HFFc6 (cell line): ENCODE measurements at regions not wholly inside any gene's neighbourhood (a gene's known extent, or its start where the extent isn't known, plus 50 kb on each side); places are given as distances from the start of the nearest gene placed in this dataset.

Source experiments
- DNase-seq: peaks from one replicate; pipeline ENCODE4 v3.0.0-alpha.2; 2018
- H3K27ac Mint-ChIP-seq: 2 replicates; pipeline ENCODE4 v1.8.0; 2020; ENCODE audit warnings: mild to moderate bottlenecking, mixed read lengths
- H3K27me3 Mint-ChIP-seq: 2 replicates; pipeline ENCODE4 v1.8.0; 2021; ENCODE audit warnings: mild to moderate bottlenecking, moderate library complexity, mixed read lengths; ENCODE audit not compliant: insufficient read depth
- H3K36me3 Mint-ChIP-seq: 2 replicates; pipeline ENCODE4 v1.8.0; 2021; ENCODE audit warnings: low read depth, mixed read lengths
- H3K4me1 Mint-ChIP-seq: 2 replicates; pipeline ENCODE4 v1.8.0; 2020; ENCODE audit warnings: low read depth, mixed read lengths
- H3K4me3 Mint-ChIP-seq: 2 replicates; pipeline ENCODE4 v1.8.0; 2020; ENCODE audit warnings: mild to moderate bottlenecking, moderate library complexity, mixed read lengths
- H3K9me3 Mint-ChIP-seq: 2 replicates; pipeline ENCODE4 v1.8.0; 2020; ENCODE audit warnings: mild to moderate bottlenecking, mixed read lengths
- TF ChIP-seq, protein P1 (sequence below): fragments of 200-600 bp; sonication (generic); IDR thresholded peaks from 2 replicates; pipeline ENCODE4 v1.5.0; 2021; ENCODE audit warnings: antibody characterized with exemption, mild to moderate bottlenecking

DNA sequence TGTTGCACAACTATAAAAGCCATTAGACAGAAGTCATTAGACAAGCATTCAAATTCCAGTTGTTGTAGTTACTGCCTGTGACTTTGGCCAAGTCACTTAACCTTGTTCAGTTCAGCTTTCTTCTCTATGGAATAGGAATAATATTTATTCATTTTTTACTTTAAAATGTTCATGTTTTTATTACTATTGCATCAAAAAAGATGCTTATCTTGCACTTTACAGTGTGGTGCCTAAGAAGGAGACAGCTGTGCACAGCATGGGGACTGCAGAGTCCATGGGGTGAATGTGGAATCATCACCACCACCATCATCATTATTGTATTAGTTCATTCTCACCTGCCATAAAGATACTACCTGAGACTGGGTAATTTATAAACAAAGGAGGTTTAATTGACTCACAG, 504.2 kb downstream of the SOX2 start:
- peaks cover 24% of the 10 kb centered on the region for H3K9me3 Mint-ChIP-seq
- no peaks in the 10 kb centered on the region for H3K4me1 Mint-ChIP-seq
- no peaks in the 10 kb centered on the region for H3K36me3 Mint-ChIP-seq
- H3K27ac Mint-ChIP-seq: no peak overlapping the region
- no peak for DNase-seq
- 0 out of 2 replicates have a peak, but pooled peaks cover 3% of the 10 kb centered on the region for H3K27me3 Mint-ChIP-seq
- H3K4me3 Mint-ChIP-seq: no peak overlapping the region
- TF ChIP-seq, protein P1, sequence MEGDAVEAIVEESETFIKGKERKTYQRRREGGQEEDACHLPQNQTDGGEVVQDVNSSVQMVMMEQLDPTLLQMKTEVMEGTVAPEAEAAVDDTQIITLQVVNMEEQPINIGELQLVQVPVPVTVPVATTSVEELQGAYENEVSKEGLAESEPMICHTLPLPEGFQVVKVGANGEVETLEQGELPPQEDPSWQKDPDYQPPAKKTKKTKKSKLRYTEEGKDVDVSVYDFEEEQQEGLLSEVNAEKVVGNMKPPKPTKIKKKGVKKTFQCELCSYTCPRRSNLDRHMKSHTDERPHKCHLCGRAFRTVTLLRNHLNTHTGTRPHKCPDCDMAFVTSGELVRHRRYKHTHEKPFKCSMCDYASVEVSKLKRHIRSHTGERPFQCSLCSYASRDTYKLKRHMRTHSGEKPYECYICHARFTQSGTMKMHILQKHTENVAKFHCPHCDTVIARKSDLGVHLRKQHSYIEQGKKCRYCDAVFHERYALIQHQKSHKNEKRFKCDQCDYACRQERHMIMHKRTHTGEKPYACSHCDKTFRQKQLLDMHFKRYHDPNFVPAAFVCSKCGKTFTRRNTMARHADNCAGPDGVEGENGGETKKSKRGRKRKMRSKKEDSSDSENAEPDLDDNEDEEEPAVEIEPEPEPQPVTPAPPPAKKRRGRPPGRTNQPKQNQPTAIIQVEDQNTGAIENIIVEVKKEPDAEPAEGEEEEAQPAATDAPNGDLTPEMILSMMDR: no peak

DNA sequence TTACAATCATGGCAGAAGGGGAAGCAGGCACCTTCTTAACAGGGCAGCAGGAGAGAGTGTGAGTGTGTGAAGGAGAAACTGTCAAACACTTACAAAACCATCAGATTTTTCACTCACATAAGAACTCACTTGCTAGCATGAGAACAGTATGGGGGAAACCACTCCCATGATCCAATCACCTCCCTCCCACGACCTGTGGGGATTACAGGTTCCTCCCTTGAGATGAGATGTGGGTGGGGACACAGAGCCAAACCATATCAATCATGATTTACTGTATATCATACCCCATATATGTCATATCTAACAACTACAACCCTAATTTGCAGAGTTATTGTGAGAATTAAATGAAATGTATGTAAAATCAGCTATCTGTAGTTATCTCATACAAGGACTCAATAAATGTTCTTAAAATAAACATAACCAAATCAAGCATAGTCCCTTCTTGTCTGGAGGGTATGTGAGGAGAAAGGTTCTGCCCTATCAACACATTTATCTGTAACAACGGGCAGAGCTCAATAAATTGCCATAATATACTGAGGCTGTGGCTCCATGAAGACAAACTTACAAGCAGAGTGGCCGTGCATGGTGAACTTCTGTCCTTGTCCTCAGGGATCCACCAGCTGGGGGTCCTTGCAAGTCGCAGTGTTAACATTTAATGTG, 504.7 kb downstream of the SOX2 start:
- TF ChIP-seq, protein P1: no peak
- DNase-seq: no peak
- Mint-ChIP-seq H3K4me1 (no peaks in the 10 kb centered on the region), H3K4me3 (no peak overlapping the region), H3K27ac (no peak overlapping the region), H3K27me3 (0 out of 2 replicates have a peak, but pooled peaks cover 3% of the 10 kb centered on the region), H3K9me3 (peaks cover 23% of the 10 kb centered on the region), H3K36me3 (no peaks in the 10 kb centered on the region)

DNA sequence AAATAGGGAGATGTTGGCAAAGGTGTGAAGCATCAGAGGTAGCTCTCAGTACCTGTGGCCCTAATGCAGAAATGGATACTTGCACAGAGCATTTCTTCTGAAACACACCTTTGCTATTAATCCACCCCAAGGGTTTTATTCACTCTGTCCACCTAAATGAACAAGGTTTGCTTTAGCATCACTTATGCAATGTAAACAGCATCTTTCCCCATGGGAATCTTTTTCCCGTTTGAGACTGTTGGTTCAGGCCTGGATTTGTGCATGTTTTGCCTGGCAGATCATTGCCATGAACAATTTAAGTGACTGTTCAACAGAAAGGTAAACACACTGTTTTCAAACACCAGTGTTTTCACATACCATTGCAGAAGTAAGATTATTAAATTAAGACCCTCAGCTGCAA, 508.3 kb downstream of the SOX2 start:
- Mint-ChIP-seq H3K4me1 (no peaks in the 10 kb centered on the region), H3K9me3 (peaks cover 16% of the 10 kb centered on the region), H3K4me3 (no peak overlapping the region), H3K27ac (no peak overlapping the region), H3K36me3 (no peaks in the 10 kb centered on the region), H3K27me3 (no peaks in the 10 kb centered on the region)
- TF ChIP-seq, protein P1: no peak
- DNase-seq: no peak

DNA sequence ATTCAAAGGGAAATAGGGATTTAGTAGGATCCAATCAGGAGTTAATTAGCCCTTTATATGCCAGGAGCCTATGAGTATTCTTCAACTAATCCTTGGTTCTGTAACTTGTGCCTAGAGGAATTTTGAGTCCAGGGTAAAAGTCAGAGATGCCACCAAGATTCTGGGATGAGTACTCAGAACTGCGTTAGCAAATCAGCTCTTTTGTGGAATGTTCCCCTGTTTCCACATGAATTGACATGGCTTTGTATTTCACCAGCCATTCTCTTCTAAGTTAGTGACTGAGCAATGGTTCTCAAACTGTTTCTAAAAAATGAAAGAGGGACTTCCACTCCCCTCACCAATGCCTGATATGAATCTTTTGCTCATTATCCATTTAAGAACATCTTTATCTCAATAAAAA, 508.7 kb downstream of the SOX2 start:
- peaks cover 16% of the 10 kb centered on the region for H3K9me3 Mint-ChIP-seq
- no peaks in the 10 kb centered on the region for H3K27me3 Mint-ChIP-seq

DNA sequence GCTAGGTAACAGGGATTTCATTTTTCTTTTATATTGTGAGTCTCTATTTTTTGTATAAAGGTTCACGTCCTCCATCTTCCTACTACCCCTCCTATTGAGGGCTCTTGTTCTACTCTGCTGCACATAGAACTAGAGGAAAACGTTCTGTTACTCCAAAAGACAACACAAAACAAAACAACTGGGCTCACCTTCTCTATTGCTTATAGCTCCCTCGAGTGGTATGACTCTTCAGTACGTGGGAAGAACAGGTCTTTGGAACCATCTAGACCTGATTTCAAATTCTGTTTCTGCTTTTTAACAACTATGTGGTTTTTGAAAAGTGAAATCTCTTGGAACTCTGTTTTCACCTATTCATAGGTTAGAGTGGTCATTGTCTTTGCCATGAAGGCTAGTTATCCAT, 515.3 kb downstream of the SOX2 start:
- no peak for DNase-seq
- TF ChIP-seq, protein P1: no peak
- no peak overlapping the region for H3K4me3 Mint-ChIP-seq
- no peaks in the 10 kb centered on the region for H3K4me1 Mint-ChIP-seq
- H3K27ac Mint-ChIP-seq: no peak overlapping the region
- H3K9me3 Mint-ChIP-seq: peaks cover 47% of the 10 kb centered on the region
- H3K36me3 Mint-ChIP-seq: no peaks in the 10 kb centered on the region
- H3K27me3 Mint-ChIP-seq: no peaks in the 10 kb centered on the region

More for the DNA sequence above, 508.7 kb downstream of the SOX2 start:
- H3K27ac Mint-ChIP-seq: no peak overlapping the region
- TF ChIP-seq, protein P1: no peak
- no peaks in the 10 kb centered on the region for H3K4me1 Mint-ChIP-seq
- no peak for DNase-seq
- no peaks in the 10 kb centered on the region for H3K36me3 Mint-ChIP-seq
- H3K4me3 Mint-ChIP-seq: no peak overlapping the region
